ENCODE measurements at regions not wholly inside any gene's neighbourhood (a gene's known extent, or its start where the extent isn't known, plus 50 kb on each side); places are given as distances from the start of the nearest gene placed in this dataset.

- TF ChIP-seq EZH2phosphoT487 (IDR thresholded peaks at IDR 0.05; ENCODE audit: borderline replicate concordance) (no peak), CTCF (conservative IDR thresholded peaks at IDR 0.05; ENCODE audit: low read length) (no peak)
Measured at GRCh38 chr7:67777119-67777518, 780.5 kb downstream of the TYW1 start.
